ENCODE measurements at regions not wholly inside any gene's neighbourhood (a gene's known extent, or its start where the extent isn't known, plus 50 kb on each side); places are given as distances from the start of the nearest gene placed in this dataset.

DNA sequence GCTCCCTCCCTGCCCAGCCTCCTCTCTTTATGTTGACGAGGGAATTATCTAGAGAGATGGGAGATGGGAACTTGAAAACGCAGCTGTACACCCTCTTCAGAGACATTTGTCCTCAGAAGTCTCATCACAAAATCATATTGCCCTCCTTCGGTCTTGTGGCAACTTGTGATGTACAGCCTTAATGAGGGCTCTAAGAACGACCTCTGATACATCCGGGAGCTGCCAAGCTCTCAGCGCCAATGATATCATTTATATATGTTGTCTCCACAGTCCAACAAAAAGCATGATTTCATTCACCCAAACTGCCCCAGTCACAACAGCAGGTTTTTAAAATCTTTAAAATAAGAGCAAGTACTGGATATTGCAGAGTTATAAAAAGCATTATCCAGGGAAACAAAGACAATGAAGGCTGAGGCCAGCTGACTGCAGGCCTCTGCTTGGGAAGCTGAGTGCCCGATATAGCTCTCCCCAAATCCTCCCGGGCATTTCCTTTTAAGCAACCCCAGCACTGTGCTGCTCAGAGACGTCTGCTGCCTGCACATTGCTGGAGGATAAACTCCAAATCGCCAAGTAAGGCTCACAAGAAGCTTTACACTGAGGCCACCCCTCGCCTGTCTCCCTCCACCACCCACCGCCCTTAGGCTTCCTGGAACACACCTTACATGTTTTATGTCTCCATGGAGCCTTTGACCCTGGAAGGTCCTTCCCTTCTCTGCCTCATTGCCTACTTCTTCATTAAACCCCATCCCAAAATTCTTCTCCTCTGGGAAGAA lies 236.1 kb downstream of the C1orf94 start:
- no peak for TF ChIP-seq CTCF (IDR thresholded peaks at IDR 0.05)
- no peak for TF ChIP-seq POLR2A (IDR thresholded peaks at IDR 0.05)
- intact Hi-C loops (cut with DNase I; ENCODE audit: low total_unique reads), result no loop called here
- H3K4me3 ChIP-seq (ENCODE audit: low read depth, poor library complexity, severe bottlenecking), result no peak overlapping the region
- DNase-seq (ENCODE audit: low spot score in 2 of 2), result peak in 1 of 2 donors; percentile 58
- 40 to 46% methylated on average over 12 of the region's 12 CpGs for WGBS, 2 donors

DNA sequence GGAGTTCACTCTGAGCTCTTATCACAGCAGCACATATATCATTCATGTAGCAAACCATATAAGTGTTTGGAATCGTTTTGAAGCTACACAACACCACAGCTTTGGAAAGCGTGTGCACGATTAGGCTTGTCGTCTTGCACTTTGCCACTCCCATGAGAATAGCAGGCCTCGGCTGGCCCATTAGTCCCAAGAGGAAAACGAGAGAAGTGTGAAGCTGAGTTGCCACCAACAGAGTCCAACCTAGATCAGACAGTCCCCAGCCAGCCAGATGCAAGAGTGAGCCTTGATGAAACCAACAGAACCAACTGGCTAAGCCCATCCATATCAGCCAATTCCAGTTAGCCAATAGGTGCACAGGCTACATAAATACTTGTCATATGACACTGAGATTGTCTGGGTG lies 238.4 kb downstream of the C1orf94 start:
- TF ChIP-seq POLR2A (IDR thresholded peaks at IDR 0.05) (no peak), CTCF (IDR thresholded peaks at IDR 0.05) (no peak)
- intact Hi-C loops (cut with DNase I; ENCODE audit: low total_unique reads), result no loop called here
- WGBS, 2 donors, result 44 to 63% methylated on average over 6 of the region's 6 CpGs
- H3K4me3 ChIP-seq (ENCODE audit: low read depth, poor library complexity, severe bottlenecking), result no peak overlapping the region
- peak in 1 of 2 donors; percentile 85 for DNase-seq (ENCODE audit: low spot score in 2 of 2)

DNA sequence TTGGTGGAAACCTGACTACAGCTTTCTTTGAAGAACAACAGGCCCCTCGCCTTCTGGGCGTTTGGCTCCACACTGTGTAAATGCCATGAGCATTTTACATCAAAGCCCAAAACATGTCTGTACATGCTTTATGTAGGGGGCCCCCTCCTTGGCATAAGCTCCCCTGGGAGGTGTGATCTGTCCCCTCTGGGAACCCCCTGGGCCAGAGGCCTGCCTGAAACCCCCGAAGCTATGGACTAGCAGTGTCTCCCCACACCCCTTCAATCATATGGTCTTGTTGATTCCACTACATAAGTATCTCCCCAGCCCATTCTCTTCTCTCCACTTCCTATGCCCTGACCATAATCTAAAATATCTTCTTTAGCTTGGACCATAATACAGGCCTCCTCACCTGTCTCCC lies 241.5 kb downstream of the C1orf94 start:
- peak in 1 of 2 donors; percentile 54 for DNase-seq (ENCODE audit: low spot score in 2 of 2)
- 64 to 66% methylated on average over 3 of the region's 3 CpGs for WGBS, 2 donors
- TF ChIP-seq POLR2A (IDR thresholded peaks at IDR 0.05), result no peak
- H3K4me3 ChIP-seq (ENCODE audit: low read depth, poor library complexity, severe bottlenecking), result no peak overlapping the region
- intact Hi-C loops (cut with DNase I; ENCODE audit: low total_unique reads), result no loop called here

- intact Hi-C loops (cut with DNase I; ENCODE audit: low total_unique reads), result no loop called here
- no peak for TF ChIP-seq POLR2A (IDR thresholded peaks at IDR 0.05)
- TF ChIP-seq CTCF (IDR thresholded peaks at IDR 0.05), result no peak
- WGBS, 2 donors, result 61 to 68% methylated on average over 5 of the region's 5 CpGs
- peak in 1 of 2 donors; percentile 32 for DNase-seq (ENCODE audit: low spot score in 2 of 2)
- H3K4me3 ChIP-seq (ENCODE audit: low read depth, poor library complexity, severe bottlenecking), result no peak overlapping the region
Observed at GRCh38 chr1:34419663-34420136, 243.0 kb downstream of the C1orf94 start.

DNA sequence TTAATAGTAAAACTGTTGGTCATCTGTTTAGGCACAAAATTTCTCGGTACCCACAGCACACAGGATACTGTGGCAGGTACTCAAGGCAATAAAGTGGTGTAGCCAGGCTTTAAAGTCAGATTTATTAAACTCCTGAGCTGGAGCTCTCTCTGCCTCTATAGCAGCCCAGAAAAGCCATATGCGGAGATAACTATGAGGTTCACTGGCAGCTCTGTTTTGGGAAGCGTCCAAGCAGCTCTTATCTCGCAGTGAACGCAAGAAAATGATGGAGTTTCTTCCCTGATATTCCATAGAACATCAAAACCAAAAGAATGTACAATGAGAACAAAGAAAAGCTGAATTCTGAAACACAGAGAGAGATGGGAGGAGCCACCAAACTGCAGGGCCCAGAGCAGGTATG lies 248.3 kb downstream of the C1orf94 start:
- WGBS, 2 donors, result 74 to 87% methylated on average over 5 of the region's 5 CpGs
- intact Hi-C loops (cut with DNase I; ENCODE audit: low total_unique reads), result no loop called here
- no peak overlapping the region for H3K4me3 ChIP-seq (ENCODE audit: low read depth, poor library complexity, severe bottlenecking)
- no peak for DNase-seq (ENCODE audit: low spot score in 2 of 2)
- TF ChIP-seq POLR2A (IDR thresholded peaks at IDR 0.05), result no peak
- no peak for TF ChIP-seq CTCF (IDR thresholded peaks at IDR 0.05)

GRCh38 chr1:34425785-34426184 lies 249.1 kb downstream of the C1orf94 start:
- H3K4me3 ChIP-seq (ENCODE audit: low read depth, poor library complexity, severe bottlenecking), result no peak overlapping the region
- WGBS, 2 donors, result 9 to 49% methylated on average over 2 of the region's 2 CpGs
- no peak for TF ChIP-seq CTCF (IDR thresholded peaks at IDR 0.05)
- TF ChIP-seq POLR2A (IDR thresholded peaks at IDR 0.05), result no peak
- DNase-seq (ENCODE audit: low spot score in 2 of 2), result peak in 1 of 2 donors; percentile 22
- intact Hi-C loops (cut with DNase I; ENCODE audit: low total_unique reads), result no loop called here

Measured in lower leg skin (tissue), 4 donors.